ENCODE measurements at regions not wholly inside any gene's neighbourhood (a gene's known extent, or its start where the extent isn't known, plus 50 kb on each side); places are given as distances from the start of the nearest gene placed in this dataset.
A peak's percentile ranks its signal among the peaks of the same experiment; 100 is the strongest.

GRCh38 chr10:110418218-110418617, 79.5 kb upstream of the DUSP5 start:
- DNase-seq (ENCODE audit: low read depth), result no peak
- H3K9ac ChIP-seq (ENCODE audit: low read length), result no peak overlapping the region
- no peaks in the 10 kb centered on the region for H3K27me3 ChIP-seq (replicated peaks; ENCODE audit: control insufficient read depth, insufficient read depth, low read length)
- no peak overlapping the region for H3K4me3 ChIP-seq (ENCODE audit: low read length)
- peaks cover 4% of the 10 kb centered on the region for H3K9me3 ChIP-seq (ENCODE audit: control insufficient read depth, low read length)
- H3K36me3 ChIP-seq (ENCODE audit: control insufficient read depth, insufficient read depth, low read length, severe bottlenecking), result no peaks in the 10 kb centered on the region
- peaks cover 9% of the 10 kb centered on the region for H3K4me1 ChIP-seq (ENCODE audit: control insufficient read depth, insufficient read depth, low read length)

DNA sequence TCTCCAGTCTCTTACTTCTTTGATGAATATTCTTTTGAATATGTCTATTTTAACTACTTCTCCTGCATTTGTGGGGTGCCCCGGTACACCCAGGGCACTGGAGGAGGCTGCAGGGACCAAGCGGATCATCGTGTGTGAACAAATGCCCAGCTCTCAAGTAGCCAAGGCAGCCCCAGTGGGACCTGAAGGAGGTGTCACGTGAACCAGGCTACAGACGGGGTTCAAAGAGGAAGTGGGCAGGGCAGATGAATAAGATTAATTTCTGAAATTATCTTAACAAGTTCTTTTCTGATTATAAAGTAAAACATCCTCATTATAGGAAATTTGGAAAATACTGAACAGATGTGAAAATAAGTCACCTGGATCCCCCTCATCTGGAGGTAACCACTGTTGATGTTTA, 78.4 kb upstream of the DUSP5 start:
- H3K36me3 ChIP-seq (ENCODE audit: control insufficient read depth, insufficient read depth, low read length, severe bottlenecking), result no peaks in the 10 kb centered on the region
- H3K4me1 ChIP-seq (ENCODE audit: control insufficient read depth, insufficient read depth, low read length), result peaks cover 10% of the 10 kb centered on the region
- no peak for DNase-seq (ENCODE audit: low read depth)
- no peak overlapping the region for H3K9ac ChIP-seq (ENCODE audit: low read length)
- no peak overlapping the region for H3K4me3 ChIP-seq (ENCODE audit: low read length)
- no peaks in the 10 kb centered on the region for H3K27me3 ChIP-seq (replicated peaks; ENCODE audit: control insufficient read depth, insufficient read depth, low read length)
- peaks cover 4% of the 10 kb centered on the region for H3K9me3 ChIP-seq (ENCODE audit: control insufficient read depth, low read length)

DNA sequence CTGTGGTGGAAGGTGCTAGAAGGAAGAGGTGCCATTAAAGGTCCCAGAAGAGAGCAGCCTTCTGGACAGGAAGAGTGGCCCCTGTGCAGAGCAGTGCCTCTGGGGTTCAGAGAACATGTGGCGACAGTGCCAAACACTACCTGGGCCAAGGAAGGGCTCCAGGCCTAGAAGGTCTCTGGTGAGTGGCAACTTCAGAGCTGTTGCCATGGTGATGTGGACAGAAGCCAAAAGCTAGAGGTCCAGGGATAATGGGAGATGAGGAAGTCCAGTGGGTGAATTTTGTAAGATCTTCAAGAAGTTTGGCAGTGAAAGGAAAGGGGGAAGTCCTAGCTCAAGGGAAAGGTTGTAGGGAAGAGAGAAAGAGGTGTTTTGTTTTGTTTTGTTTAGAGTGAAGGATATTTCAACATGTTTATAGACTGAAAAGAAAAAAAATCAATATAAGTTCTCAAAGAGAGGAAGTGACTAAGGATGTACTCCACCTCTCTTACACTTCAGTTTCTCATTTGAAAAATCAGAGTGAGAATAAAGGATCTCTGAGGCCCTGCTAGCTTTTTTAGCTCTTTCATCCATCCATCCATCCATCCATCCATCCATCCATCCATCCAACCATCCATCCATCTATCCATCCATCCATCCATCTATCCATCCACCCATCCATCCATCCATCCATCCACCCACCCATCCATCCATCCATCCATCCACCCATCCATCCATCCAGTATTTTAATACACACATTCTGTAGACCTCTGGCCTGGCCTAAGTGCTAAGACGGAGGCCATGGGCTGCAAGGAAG, 77.1 kb upstream of the DUSP5 start:
- DNase-seq (ENCODE audit: low read depth), result peak; percentile 31
- Histone ChIP-seq H3K9ac (ENCODE audit: low read length) (no peak overlapping the region), H3K4me1 (ENCODE audit: control insufficient read depth, insufficient read depth, low read length) (peaks cover 16% of the 10 kb centered on the region), H3K4me3 (ENCODE audit: low read length) (no peak overlapping the region), H3K36me3 (ENCODE audit: control insufficient read depth, insufficient read depth, low read length, severe bottlenecking) (no peaks in the 10 kb centered on the region), H3K9me3 (ENCODE audit: control insufficient read depth, low read length) (peaks cover 4% of the 10 kb centered on the region), H3K27me3 (replicated peaks; ENCODE audit: control insufficient read depth, insufficient read depth, low read length) (no peaks in the 10 kb centered on the region)

GRCh38 chr10:110421512-110422138, 76.1 kb upstream of the DUSP5 start:
- Histone ChIP-seq H3K36me3 (ENCODE audit: control insufficient read depth, insufficient read depth, low read length, severe bottlenecking) (no peaks in the 10 kb centered on the region), H3K4me1 (ENCODE audit: control insufficient read depth, insufficient read depth, low read length) (peaks cover 26% of the 10 kb centered on the region), H3K4me3 (ENCODE audit: low read length) (no peak overlapping the region), H3K9me3 (ENCODE audit: control insufficient read depth, low read length) (peaks cover 4% of the 10 kb centered on the region), H3K9ac (ENCODE audit: low read length) (no peak overlapping the region), H3K27me3 (replicated peaks; ENCODE audit: control insufficient read depth, insufficient read depth, low read length) (no peaks in the 10 kb centered on the region)
- DNase-seq (ENCODE audit: low read depth), result no peak

DNA sequence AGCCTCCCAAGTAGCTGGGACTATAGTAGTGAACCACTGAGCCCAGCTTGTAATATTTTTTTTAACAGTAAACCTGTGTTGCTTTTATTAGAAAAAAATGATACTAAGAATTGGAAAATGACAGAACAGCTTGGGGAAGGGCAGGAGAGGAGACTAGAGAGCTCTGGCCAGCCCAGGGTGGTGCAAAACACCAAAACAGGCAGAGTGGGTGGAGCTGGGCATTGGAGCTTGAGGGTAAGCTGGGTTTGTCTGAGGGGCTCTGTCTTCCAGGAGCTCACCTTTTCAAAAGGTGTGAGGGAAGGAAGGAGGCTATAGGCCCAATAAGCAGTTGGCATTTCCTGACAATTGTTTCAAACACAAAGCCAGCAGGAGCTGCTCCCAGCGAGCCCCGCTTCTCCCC, 75.2 kb upstream of the DUSP5 start:
- Histone ChIP-seq H3K27me3 (replicated peaks; ENCODE audit: control insufficient read depth, insufficient read depth, low read length) (no peaks in the 10 kb centered on the region), H3K4me3 (ENCODE audit: low read length) (no peak overlapping the region), H3K4me1 (ENCODE audit: control insufficient read depth, insufficient read depth, low read length) (peaks cover 34% of the 10 kb centered on the region), H3K9me3 (ENCODE audit: control insufficient read depth, low read length) (no peaks in the 10 kb centered on the region), H3K9ac (ENCODE audit: low read length) (no peak overlapping the region), H3K36me3 (ENCODE audit: control insufficient read depth, insufficient read depth, low read length, severe bottlenecking) (no peaks in the 10 kb centered on the region)
- no peak for DNase-seq (ENCODE audit: low read depth)

DNA sequence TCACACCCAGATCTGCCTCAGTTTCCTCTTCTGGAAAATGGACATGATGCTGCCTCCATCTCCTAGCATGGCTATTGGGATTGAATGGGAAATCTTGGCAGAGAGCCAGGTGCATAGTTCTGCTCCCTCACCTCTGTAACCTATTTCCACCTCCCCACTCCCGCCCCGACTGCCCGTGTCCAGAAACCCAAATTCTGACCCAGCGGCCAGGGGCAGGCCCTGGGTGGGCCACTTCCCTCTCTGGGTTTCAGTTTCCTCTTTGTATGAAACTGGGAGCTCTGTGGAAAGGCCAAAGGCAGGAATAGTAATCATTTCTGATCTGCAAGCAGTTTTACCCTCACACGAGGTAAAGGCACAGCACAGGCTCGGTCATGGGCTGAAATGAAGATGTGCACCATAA, 74.1 kb upstream of the DUSP5 start:
- H3K4me3 ChIP-seq (ENCODE audit: low read length), result no peak overlapping the region
- no peak for DNase-seq (ENCODE audit: low read depth)
- H3K4me1 ChIP-seq (ENCODE audit: control insufficient read depth, insufficient read depth, low read length), result peaks cover 34% of the 10 kb centered on the region
- no peak overlapping the region for H3K9ac ChIP-seq (ENCODE audit: low read length)
- no peaks in the 10 kb centered on the region for H3K9me3 ChIP-seq (ENCODE audit: control insufficient read depth, low read length)
- H3K27me3 ChIP-seq (replicated peaks; ENCODE audit: control insufficient read depth, insufficient read depth, low read length), result no peaks in the 10 kb centered on the region
- H3K36me3 ChIP-seq (ENCODE audit: control insufficient read depth, insufficient read depth, low read length, severe bottlenecking), result no peaks in the 10 kb centered on the region

DNA sequence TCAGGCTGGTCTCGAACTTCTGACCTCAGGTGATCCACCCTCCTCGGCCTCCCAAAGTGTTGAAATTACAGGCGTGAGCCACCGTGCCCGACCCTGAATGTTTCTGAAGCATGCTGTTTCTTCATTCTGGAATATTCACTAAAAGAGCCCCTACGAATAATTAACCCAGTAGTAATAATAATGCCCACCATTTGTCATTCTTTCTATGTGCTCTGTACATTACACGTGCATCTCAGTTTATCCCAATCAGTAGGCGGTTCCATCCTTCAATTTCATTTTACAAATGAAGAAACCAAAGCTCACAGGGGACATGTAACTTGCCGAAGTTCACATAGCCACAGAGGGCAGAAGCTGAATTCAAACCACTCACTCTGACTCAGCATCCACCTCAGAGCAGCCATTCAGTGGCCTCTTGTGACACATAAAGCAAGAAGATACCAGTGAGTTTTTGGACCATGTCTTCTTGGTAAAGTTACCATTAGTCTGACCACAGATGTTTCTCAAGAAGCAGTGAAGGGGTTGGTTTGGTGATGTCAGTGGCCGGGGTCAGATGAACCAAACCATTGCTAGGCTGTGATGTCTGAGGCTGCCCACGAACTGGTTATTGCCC, 71.9 kb upstream of the DUSP5 start:
- no peaks in the 10 kb centered on the region for H3K9me3 ChIP-seq (ENCODE audit: control insufficient read depth, low read length)
- peak; percentile 91 for DNase-seq (ENCODE audit: low read depth)
- H3K9ac ChIP-seq (ENCODE audit: low read length), result peak overlapping the region; percentile 81
- H3K4me3 ChIP-seq (ENCODE audit: low read length), result peak overlapping the region; percentile 20
- H3K4me1 ChIP-seq (ENCODE audit: control insufficient read depth, insufficient read depth, low read length), result peaks cover 38% of the 10 kb centered on the region
- no peaks in the 10 kb centered on the region for H3K27me3 ChIP-seq (replicated peaks; ENCODE audit: control insufficient read depth, insufficient read depth, low read length)
- no peaks in the 10 kb centered on the region for H3K36me3 ChIP-seq (ENCODE audit: control insufficient read depth, insufficient read depth, low read length, severe bottlenecking)

- Histone ChIP-seq H3K9ac (ENCODE audit: low read length) (peak overlapping the region; percentile 81), H3K4me1 (ENCODE audit: control insufficient read depth, insufficient read depth, low read length) (peaks cover 38% of the 10 kb centered on the region), H3K27me3 (replicated peaks; ENCODE audit: control insufficient read depth, insufficient read depth, low read length) (no peaks in the 10 kb centered on the region), H3K36me3 (ENCODE audit: control insufficient read depth, insufficient read depth, low read length, severe bottlenecking) (no peaks in the 10 kb centered on the region), H3K9me3 (ENCODE audit: control insufficient read depth, low read length) (no peaks in the 10 kb centered on the region), H3K4me3 (ENCODE audit: low read length) (peak overlapping the region; percentile 20)
- peak; percentile 90 for DNase-seq (ENCODE audit: low read depth)
Observed at GRCh38 chr10:110426294-110427181, 71.2 kb upstream of the DUSP5 start.

DNA sequence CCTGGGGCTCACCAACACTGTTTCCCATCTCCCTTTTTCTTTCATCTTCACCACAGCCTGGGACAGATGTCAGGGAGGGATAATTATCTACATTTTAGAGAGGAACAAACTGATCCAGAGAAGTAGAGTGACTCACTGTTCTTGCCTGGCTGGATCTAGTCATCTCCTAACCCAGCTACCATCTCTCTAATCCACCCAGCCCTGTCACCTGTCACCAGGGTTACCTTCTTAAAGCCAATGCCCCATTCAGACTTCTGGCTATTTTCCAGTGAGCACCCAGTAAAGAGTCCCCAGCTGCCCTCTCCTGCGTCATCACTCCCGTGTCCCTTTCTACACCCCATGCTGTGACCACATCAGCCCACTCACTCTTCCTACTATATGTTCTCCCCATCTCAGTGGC, 68.4 kb upstream of the DUSP5 start:
- DNase-seq (ENCODE audit: low read depth), result no peak
- Histone ChIP-seq H3K4me3 (ENCODE audit: low read length) (no peak overlapping the region), H3K4me1 (ENCODE audit: control insufficient read depth, insufficient read depth, low read length) (peaks cover 28% of the 10 kb centered on the region), H3K36me3 (ENCODE audit: control insufficient read depth, insufficient read depth, low read length, severe bottlenecking) (no peaks in the 10 kb centered on the region), H3K9ac (ENCODE audit: low read length) (no peak overlapping the region), H3K27me3 (replicated peaks; ENCODE audit: control insufficient read depth, insufficient read depth, low read length) (no peaks in the 10 kb centered on the region), H3K9me3 (ENCODE audit: control insufficient read depth, low read length) (no peaks in the 10 kb centered on the region)

DNA sequence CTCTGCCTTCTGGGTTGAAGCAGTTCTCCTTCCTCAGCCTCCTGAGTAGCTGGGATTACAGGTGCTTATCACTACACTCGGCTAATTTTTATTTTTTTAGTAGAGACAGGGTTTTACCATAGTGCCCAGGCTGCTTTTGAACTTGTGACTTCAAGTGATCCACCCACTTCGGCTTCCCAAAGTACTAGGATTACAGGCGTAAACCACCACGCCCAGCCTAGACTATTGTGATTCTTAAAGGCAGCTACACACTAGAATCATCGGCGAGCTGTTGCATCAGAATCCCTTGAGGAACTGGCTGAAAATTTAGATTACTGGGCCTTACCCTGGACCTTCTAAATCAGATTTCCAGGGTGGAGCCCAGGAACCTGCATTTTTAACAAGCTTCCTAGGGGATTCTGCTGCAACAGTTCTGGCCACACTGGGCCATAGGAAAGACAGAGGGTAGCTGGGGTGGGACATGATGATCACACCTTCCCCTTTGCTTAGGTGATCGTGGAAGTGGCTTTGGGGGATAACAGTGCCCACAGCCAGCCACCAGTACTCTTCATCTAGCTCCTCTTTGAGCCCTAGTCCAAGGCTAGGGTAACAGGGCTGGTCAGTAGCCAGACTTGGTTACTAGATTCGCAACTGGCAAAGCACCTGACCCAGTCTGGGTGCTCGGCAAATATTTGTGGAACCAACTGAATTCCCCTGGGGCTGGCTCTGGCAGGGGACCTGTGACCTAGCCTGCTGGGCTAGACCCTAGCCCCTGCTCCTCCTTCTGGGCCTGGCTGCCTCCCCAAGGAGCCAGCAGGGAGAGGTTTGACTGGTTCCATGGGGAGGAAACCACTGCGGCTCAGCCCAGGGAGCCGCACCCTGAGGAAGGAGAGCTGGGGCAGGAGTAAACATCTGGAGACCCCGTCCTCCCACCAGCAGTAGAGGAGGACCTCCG, 67.1 kb upstream of the DUSP5 start:
- peaks cover 21% of the 10 kb centered on the region for H3K4me1 ChIP-seq (ENCODE audit: control insufficient read depth, insufficient read depth, low read length)
- no peak overlapping the region for H3K9ac ChIP-seq (ENCODE audit: low read length)
- no peak for DNase-seq (ENCODE audit: low read depth)
- H3K4me3 ChIP-seq (ENCODE audit: low read length), result no peak overlapping the region
- H3K36me3 ChIP-seq (ENCODE audit: control insufficient read depth, insufficient read depth, low read length, severe bottlenecking), result no peaks in the 10 kb centered on the region
- no peaks in the 10 kb centered on the region for H3K9me3 ChIP-seq (ENCODE audit: control insufficient read depth, low read length)
- H3K27me3 ChIP-seq (replicated peaks; ENCODE audit: control insufficient read depth, insufficient read depth, low read length), result no peaks in the 10 kb centered on the region
